Body of pancreas (tissue), 4 donors: ENCODE measurements at regions not wholly inside any gene's neighbourhood (a gene's known extent, or its start where the extent isn't known, plus 50 kb on each side); places are given as distances from the start of the nearest gene placed in this dataset.

Source experiments
- ATAC-seq: fragments of 150-250 bp; one replicate; pipeline ENCODE4 v1.9.1; 2016
- DNase-seq, 4 donors: peaks; one replicate each; pipeline ENCODE4 v3.0.0-alpha.2; 2019
- H3K27ac ChIP-seq, 4 donors: fragments of 200-600 bp; sonication (generic); 1 replicate in 3 of 4; 2 replicates in 1 of 4; pipeline versions ENCODE4 v1.5.1 to v1.6.1; 2016 to 2019; ENCODE audit warnings: mild to moderate bottlenecking in 1 of 4, mixed read lengths in 1 of 4, moderate library complexity in 1 of 4
- H3K27me3 ChIP-seq, 2 donors: fragments of 200-600 bp; sonication (generic); one replicate each; pipeline ENCODE4 v1.6.0; 2016; ENCODE audit warnings: mild to moderate bottlenecking in 1 of 2
- H3K36me3 ChIP-seq, 2 donors: fragments of 200-600 bp; sonication (generic); replicated peaks in 1 of 2; 2 replicates each; pipeline ENCODE4 v1.5.1; 2016; ENCODE audit warnings: low read depth in 2 of 2; ENCODE audit not compliant: insufficient read depth in 1 of 2
- H3K4me1 ChIP-seq: fragments of 200-600 bp; sonication (generic); one replicate; pipeline ENCODE4 v1.6.0; 2016
- H3K4me3 ChIP-seq, 2 donors: fragments of 200-600 bp; sonication (generic); 1 replicate in 1 of 2; 2 replicates in 1 of 2; pipeline ENCODE4 v1.5.1; 2016 to 2019
- H3K9me3 ChIP-seq, 3 donors: fragments of 200-600 bp; sonication (generic); 1 replicate in 2 of 3; 2 replicates in 1 of 3; pipeline ENCODE4 v1.5.1; 2016
- CTCF ChIP-seq, 7 experiments: fragments of 450-650 bp in 4 of 7; fragments of 200-600 bp in 3 of 7; sonication (generic) in 3 of 7; IDR thresholded peaks; one replicate each; pipeline ENCODE4 v1.5.1; 2016 to 2019; ENCODE audit warnings: antibody characterized with exemption in 7 of 7
- POLR2A ChIP-seq, 3 donors: fragments of 450-650 bp; IDR thresholded peaks; one replicate each; pipeline ENCODE4 v1.6.1; 2016; ENCODE audit warnings: antibody characterized with exemption in 3 of 3, mild to moderate bottlenecking in 2 of 3
- WGBS, 2 donors: methylation state at CpG; one replicate each; pipeline ENCODE4 v1.1.5; 2017; 5-methylcytosine and 5-hydroxymethylcytosine counted together
- intact Hi-C: fragments of 100-400 bp; cut with DNase I; formaldehyde crosslinking; loops from one replicate; pipeline ENCODE4 v1.15.1; 2023

- no peak overlapping the region for H3K27ac ChIP-seq
- H3K4me1 ChIP-seq, result peaks cover 13% of the 10 kb centered on the region
- no peak overlapping the region for H3K4me3 ChIP-seq
- DNase-seq (no peak), ATAC-seq (no peak)
- 62 to 63% methylated on average over 4 of the region's 4 CpGs for WGBS, 2 donors
- TF ChIP-seq CTCF (IDR thresholded peaks at IDR 0.05) (no peak), POLR2A (IDR thresholded peaks at IDR 0.05) (no peak)
- intact Hi-C loops, result no loop called here
- no peaks in the 10 kb centered on the region for H3K36me3 ChIP-seq
- no peaks in the 10 kb centered on the region for H3K9me3 ChIP-seq
- no peaks in the 10 kb centered on the region for H3K27me3 ChIP-seq
These were observed 74.2 kb downstream of the CLDN34 start for GRCh38 chrX:10041383-10041782.

- Histone ChIP-seq H3K27ac (no peak overlapping the region), H3K36me3 (no peaks in the 10 kb centered on the region), H3K9me3 (no peaks in the 10 kb centered on the region), H3K4me1 (peaks cover 13% of the 10 kb centered on the region), H3K27me3 (no peaks in the 10 kb centered on the region), H3K4me3 (no peak overlapping the region)
- DNase-seq (no peak), ATAC-seq (no peak)
- TF ChIP-seq POLR2A (IDR thresholded peaks at IDR 0.05) (no peak), CTCF (IDR thresholded peaks at IDR 0.05) (no peak)
- intact Hi-C loops, result no loop called here
- WGBS, 2 donors, result 100% methylated on average over 1 of the region's 4 CpGs; no CpG with 5 or more reads in 1 of the 2 donors
These were observed 74.9 kb downstream of the CLDN34 start for GRCh38 chrX:10042055-10042454.

GRCh38 chrX:10043386-10043785 lies 76.2 kb downstream of the CLDN34 start:
- no peaks in the 10 kb centered on the region for H3K9me3 ChIP-seq
- peaks cover 15% of the 10 kb centered on the region for H3K4me1 ChIP-seq
- no peak overlapping the region for H3K4me3 ChIP-seq
- H3K36me3 ChIP-seq, result no peaks in the 10 kb centered on the region
- ATAC-seq, result no peak
- H3K27me3 ChIP-seq, result no peaks in the 10 kb centered on the region
- 95 to 96% methylated on average over 7 of the region's 7 CpGs for whole genome bisulfite sequencing, 2 donors
- H3K27ac ChIP-seq, result no peak overlapping the region
- no peak for TF ChIP-seq CTCF (IDR thresholded peaks at IDR 0.05)
- TF ChIP-seq POLR2A (IDR thresholded peaks at IDR 0.05), result no peak
- DNase-seq, result no peak
- intact Hi-C loops, result no loop called here

GRCh38 chrX:10044021-10044420 lies 76.9 kb downstream of the CLDN34 start:
- H3K9me3 ChIP-seq, result no peaks in the 10 kb centered on the region
- no peak overlapping the region for H3K4me3 ChIP-seq
- no peak for DNase-seq
- no peak for TF ChIP-seq CTCF (IDR thresholded peaks at IDR 0.05)
- no peak for TF ChIP-seq POLR2A (IDR thresholded peaks at IDR 0.05)
- no peaks in the 10 kb centered on the region for H3K27me3 ChIP-seq
- H3K4me1 ChIP-seq, result peaks cover 22% of the 10 kb centered on the region
- no peak overlapping the region for H3K27ac ChIP-seq
- intact Hi-C loops, result no loop called here
- WGBS, 2 donors, result 91 to 100% methylated on average over 4 to 5 of the region's 5 CpGs
- no peak for ATAC-seq
- H3K36me3 ChIP-seq, result no peaks in the 10 kb centered on the region

- Histone ChIP-seq H3K27me3 (no peaks in the 10 kb centered on the region), H3K4me3 (no peak overlapping the region), H3K36me3 (no peaks in the 10 kb centered on the region), H3K4me1 (peaks cover 22% of the 10 kb centered on the region), H3K9me3 (no peaks in the 10 kb centered on the region), H3K27ac (peak overlapping the region; percentile 15 to 74 (median 64))
- DNase-seq, result peak; percentile 42 to 73 (median 56)
- WGBS, 2 donors, result 39 to 100% methylated on average over 2 to 11 of the region's 13 CpGs
- peak; percentile 79 for ATAC-seq
- intact Hi-C loops, result no loop called here
- TF ChIP-seq POLR2A (IDR thresholded peaks at IDR 0.05) (peak in 1 of 3 donors; percentile 9), CTCF (IDR thresholded peaks at IDR 0.05) (no peak)
These were observed 78.3 kb downstream of the CLDN34 start for GRCh38 chrX:10045327-10046000.
